Karpas-422 (cell line): ENCODE measurements at regions not wholly inside any gene's neighbourhood (a gene's known extent, or its start where the extent isn't known, plus 50 kb on each side); places are given as distances from the start of the nearest gene placed in this dataset.

ENCODE experiments used
- DNase-seq: peaks from one replicate; pipeline ENCODE4 v3.0.0-alpha.2; 2015
- H2AFZ ChIP-seq: fragments of 200-600 bp; sonication (generic); 2 replicates; pipeline ENCODE4 v1.6.1; 2014; ENCODE audit warnings: antibody characterized with exemption, low read length, mixed read lengths
- H3K27ac ChIP-seq: fragments of 200-600 bp; sonication (generic); 2 replicates; pipeline ENCODE4 v1.5.1; 2014; ENCODE audit warnings: mild to moderate bottlenecking, low read length, moderate library complexity
- H3K27me3 ChIP-seq: fragments of 200-600 bp; sonication (generic); 2 replicates; pipeline ENCODE4 v1.6.1; 2014; ENCODE audit warnings: low read length, mixed read lengths
- H3K36me3 ChIP-seq: fragments of 200-600 bp; sonication (generic); 2 replicates; pipeline ENCODE4 v1.6.1; 2014; ENCODE audit warnings: low read length, mixed read lengths; ENCODE audit not compliant: insufficient read depth
- H3K4me1 ChIP-seq: fragments of 200-600 bp; sonication (generic); 2 replicates; pipeline ENCODE4 v1.6.1; 2014; ENCODE audit warnings: mild to moderate bottlenecking, low read length, mixed read lengths
- H3K4me2 ChIP-seq: fragments of 200-600 bp; sonication (generic); 2 replicates; pipeline ENCODE4 v1.6.1; 2014; ENCODE audit warnings: low read length, low read depth, mild to moderate bottlenecking; ENCODE audit not compliant: poor library complexity, severe bottlenecking
- H3K4me3 ChIP-seq: fragments of 200-600 bp; sonication (generic); 2 replicates; pipeline ENCODE4 v1.5.1; 2014; ENCODE audit warnings: mild to moderate bottlenecking, antibody characterized with exemption, low read length, mixed read lengths
- H3K79me2 ChIP-seq: fragments of 200-600 bp; sonication (generic); 2 replicates; pipeline ENCODE4 v1.6.1; 2014; ENCODE audit warnings: mild to moderate bottlenecking, low read length, mixed read lengths
- H3K9ac ChIP-seq: fragments of 200-600 bp; sonication (generic); 2 replicates; pipeline ENCODE4 v1.6.0; 2014; ENCODE audit warnings: low read length
- H3K9me2 ChIP-seq: fragments of 200-600 bp; sonication (generic), shearing (Covaris generic); replicated peaks from 2 replicates; pipeline ENCODE4 v1.6.0; 2014; ENCODE audit warnings: mild to moderate bottlenecking, low read length, moderate library complexity; ENCODE audit not compliant: insufficient read depth
- H3K9me3 ChIP-seq: fragments of 300-700, 200-600 bp; sonication (generic); 2 replicates; pipeline ENCODE4 v1.6.1; 2014; ENCODE audit warnings: low read length, mixed read lengths
- H4K20me1 ChIP-seq: fragments of 200-600 bp; sonication (generic); 2 replicates; pipeline ENCODE4 v1.6.1; 2014; ENCODE audit warnings: mild to moderate bottlenecking, antibody characterized with exemption, low read length, low read depth; ENCODE audit not compliant: insufficient read depth

DNA sequence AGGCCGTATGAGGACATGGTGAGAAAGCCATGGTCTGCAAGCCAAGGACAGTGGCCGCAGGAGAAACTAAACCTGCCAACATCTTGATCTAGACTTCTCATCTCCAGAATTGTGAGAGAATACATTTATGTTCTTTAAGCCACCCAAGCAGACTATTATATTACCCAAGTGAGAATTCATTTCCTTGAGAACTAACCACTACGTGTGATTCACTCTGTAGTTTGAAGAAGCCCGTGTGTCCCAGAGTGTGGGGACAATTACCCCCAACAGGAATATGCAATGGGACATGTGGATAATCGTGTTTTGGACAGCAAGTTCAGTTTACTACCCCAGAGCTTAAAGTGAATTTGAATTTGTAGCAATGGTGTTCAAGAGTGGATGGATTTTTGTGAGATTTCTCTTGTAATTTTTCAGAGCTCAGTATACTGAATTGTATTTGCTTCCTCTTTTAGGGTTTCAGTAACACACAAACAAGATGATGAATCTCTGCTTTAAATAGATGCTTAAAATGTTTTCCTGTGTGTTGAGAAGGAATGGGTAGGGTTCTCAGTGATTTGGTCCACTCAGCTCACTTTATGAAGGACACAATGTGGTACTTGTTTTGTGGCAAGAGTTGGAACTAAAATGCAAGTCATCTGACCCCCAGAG, 100.0 kb upstream of the ARHGAP20 start:
- H3K4me2 ChIP-seq, result no peak overlapping the region
- H3K36me3 ChIP-seq, result no peaks in the 10 kb centered on the region
- no peaks in the 10 kb centered on the region for H3K79me2 ChIP-seq
- H3K27ac ChIP-seq, result no peak overlapping the region
- H3K9me3 ChIP-seq, result no peaks in the 10 kb centered on the region
- no peak overlapping the region for H3K4me3 ChIP-seq
- H3K27me3 ChIP-seq, result 0 out of 2 replicates have a peak, but pooled peaks cover 6% of the 10 kb centered on the region
- no peak overlapping the region for H3K9ac ChIP-seq
- DNase-seq, result no peak
- H4K20me1 ChIP-seq, result no peaks in the 10 kb centered on the region
- H2AFZ ChIP-seq, result no peak overlapping the region
- H3K9me2 ChIP-seq, result no peaks in the 10 kb centered on the region
- no peaks in the 10 kb centered on the region for H3K4me1 ChIP-seq

DNA sequence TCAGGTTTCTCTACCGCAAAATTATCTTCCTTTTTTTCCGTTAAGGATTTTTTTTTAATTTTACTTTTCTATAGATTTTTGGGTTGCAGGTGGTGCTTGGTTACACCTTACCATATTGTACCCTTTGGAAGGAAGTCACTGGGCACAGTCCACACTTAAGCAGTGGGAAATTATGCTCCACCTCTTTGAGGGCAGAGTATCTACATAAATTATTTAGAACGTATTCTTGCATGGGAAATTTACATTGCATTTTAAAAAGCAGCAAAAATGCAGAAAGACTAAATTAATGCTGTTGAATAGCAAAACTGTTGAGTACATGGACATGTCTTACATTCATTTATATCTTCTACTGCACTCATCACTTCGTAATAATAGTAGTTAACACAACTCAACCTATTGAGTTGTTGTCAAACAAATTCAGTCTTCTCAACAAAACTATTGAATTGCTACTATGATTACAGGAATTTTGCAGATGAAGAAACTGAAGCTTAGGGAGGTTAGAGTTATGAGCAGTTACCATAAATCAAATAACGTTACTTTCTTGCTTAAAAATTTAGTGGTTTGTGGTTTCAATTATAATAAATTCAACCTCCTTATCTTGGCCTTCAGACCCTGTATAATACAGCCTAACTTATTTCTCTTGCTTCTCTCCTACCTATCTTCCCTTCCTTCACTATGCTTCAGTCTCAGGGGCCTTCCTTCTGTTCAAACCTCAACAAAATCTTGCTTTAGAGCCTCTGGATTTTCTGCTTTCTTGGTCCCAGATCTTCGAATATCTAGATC, 97.4 kb upstream of the ARHGAP20 start:
- Histone ChIP-seq H3K4me1 (no peaks in the 10 kb centered on the region), H4K20me1 (no peaks in the 10 kb centered on the region), H3K27me3 (0 out of 2 replicates have a peak, but pooled peaks cover 6% of the 10 kb centered on the region), H3K4me2 (no peak overlapping the region), H3K27ac (no peak overlapping the region), H3K9ac (no peak overlapping the region), H3K4me3 (no peak overlapping the region), H3K9me2 (no peaks in the 10 kb centered on the region), H3K9me3 (no peaks in the 10 kb centered on the region), H2AFZ (no peak overlapping the region), H3K79me2 (no peaks in the 10 kb centered on the region), H3K36me3 (no peaks in the 10 kb centered on the region)
- DNase-seq, result no peak

DNA sequence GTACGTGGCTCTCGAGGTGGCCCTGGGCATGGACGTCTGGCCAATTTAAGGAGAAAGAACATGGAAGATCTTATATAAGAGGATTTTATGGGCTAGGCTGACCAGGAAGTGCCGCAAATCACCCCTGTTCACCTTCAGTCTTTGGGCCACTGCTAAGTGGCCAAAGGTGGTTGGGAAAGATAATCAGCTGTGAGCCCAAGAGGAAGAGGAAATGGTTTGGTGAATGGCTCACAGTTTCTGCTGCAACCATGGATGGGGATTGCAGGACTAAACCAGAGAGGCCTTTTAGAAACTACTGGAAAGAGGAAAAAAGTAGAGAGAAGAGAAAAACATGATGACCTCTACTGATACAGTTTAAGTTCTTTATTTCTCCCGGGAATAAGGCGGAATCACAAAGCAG, 96.0 kb upstream of the ARHGAP20 start:
- no peak overlapping the region for H2AFZ ChIP-seq
- H3K9me2 ChIP-seq, result no peaks in the 10 kb centered on the region
- H4K20me1 ChIP-seq, result no peaks in the 10 kb centered on the region
- no peak overlapping the region for H3K4me2 ChIP-seq
- no peak overlapping the region for H3K9ac ChIP-seq
- H3K4me1 ChIP-seq, result no peaks in the 10 kb centered on the region
- H3K4me3 ChIP-seq, result no peak overlapping the region
- 0 out of 2 replicates have a peak, but pooled peaks cover 3% of the 10 kb centered on the region for H3K27me3 ChIP-seq
- H3K79me2 ChIP-seq, result no peaks in the 10 kb centered on the region
- no peaks in the 10 kb centered on the region for H3K9me3 ChIP-seq
- H3K36me3 ChIP-seq, result no peaks in the 10 kb centered on the region
- DNase-seq, result no peak
- H3K27ac ChIP-seq, result no peak overlapping the region

DNA sequence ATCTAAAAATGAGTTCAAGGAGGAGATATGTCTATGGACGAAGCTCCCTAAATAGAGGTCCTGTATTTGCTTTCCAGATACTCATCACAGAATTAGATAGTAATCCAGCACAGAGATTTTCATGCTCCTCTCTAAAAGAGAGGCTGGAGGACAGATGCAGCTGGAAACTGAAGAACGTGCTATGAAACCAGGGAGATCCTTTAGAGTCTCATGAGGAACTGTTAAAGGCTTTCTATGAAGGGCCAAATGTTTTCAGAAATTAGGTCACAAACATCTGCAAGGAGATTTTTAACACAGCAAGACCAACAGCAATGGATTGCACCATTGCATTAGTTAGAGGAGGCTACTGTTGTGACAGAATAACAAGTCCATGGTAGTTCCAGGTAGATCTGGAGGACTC, 95.6 kb upstream of the ARHGAP20 start:
- no peak for DNase-seq
- Histone ChIP-seq H3K4me2 (no peak overlapping the region), H2AFZ (no peak overlapping the region), H3K27ac (no peak overlapping the region), H3K4me1 (no peaks in the 10 kb centered on the region), H3K4me3 (no peak overlapping the region), H3K9ac (no peak overlapping the region), H4K20me1 (no peaks in the 10 kb centered on the region), H3K9me3 (no peaks in the 10 kb centered on the region), H3K36me3 (no peaks in the 10 kb centered on the region), H3K9me2 (no peaks in the 10 kb centered on the region), H3K27me3 (0 out of 2 replicates have a peak, but pooled peaks cover 3% of the 10 kb centered on the region), H3K79me2 (no peaks in the 10 kb centered on the region)

DNA sequence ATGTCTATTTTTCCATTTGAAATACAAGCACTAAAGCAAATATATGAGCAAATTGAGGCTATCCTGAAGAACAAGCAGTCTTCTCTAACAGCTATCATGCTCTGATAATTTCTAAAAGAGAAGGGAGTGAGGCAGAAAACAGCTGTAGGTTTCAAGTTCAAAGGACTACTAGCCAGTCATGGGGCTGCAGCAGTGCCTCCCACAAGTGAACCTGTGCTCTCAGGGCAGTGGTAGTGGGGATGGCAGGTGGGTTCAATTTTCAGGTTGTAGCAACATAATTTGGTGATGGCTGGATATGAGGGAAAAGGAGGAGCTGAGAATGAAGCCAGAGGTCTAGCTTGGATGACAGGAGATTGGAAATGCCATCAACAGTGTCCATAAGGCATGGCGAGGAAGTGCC, 93.5 kb upstream of the ARHGAP20 start:
- DNase-seq, result no peak
- H3K4me3 ChIP-seq, result no peak overlapping the region

DNA sequence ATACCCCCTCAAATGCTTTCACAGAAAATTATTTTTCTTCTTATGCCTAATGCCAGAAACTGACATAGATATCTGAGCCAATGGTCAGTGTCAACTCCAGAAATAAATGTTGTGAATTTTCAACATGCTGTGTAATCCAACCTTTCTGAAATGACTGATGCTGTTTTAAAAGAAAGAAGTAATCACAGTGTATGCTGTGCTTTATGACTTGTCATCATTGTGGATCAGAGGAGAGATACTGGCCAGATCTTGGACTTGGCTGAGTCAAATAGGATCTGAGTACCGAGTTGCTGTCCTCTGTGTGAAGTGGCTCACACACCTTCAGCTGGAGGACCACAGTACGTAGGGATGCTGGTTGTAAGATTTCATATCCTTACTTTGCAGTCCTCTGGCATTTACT, 89.9 kb upstream of the ARHGAP20 start:
- Histone ChIP-seq H3K4me2 (no peak overlapping the region), H3K27ac (no peak overlapping the region), H4K20me1 (no peaks in the 10 kb centered on the region), H3K27me3 (no peaks in the 10 kb centered on the region), H3K9me3 (no peaks in the 10 kb centered on the region), H3K36me3 (no peaks in the 10 kb centered on the region), H3K9ac (no peak overlapping the region), H2AFZ (no peak overlapping the region), H3K9me2 (no peaks in the 10 kb centered on the region), H3K4me1 (0 out of 2 replicates have a peak, but pooled peaks cover 3% of the 10 kb centered on the region), H3K79me2 (no peaks in the 10 kb centered on the region), H3K4me3 (no peak overlapping the region)
- no peak for DNase-seq

More for the DNA sequence above, 93.5 kb upstream of the ARHGAP20 start:
- Histone ChIP-seq H2AFZ (no peak overlapping the region), H3K36me3 (no peaks in the 10 kb centered on the region), H3K27me3 (0 out of 2 replicates have a peak, but pooled peaks cover 3% of the 10 kb centered on the region), H3K27ac (no peak overlapping the region), H3K4me1 (no peaks in the 10 kb centered on the region), H3K4me2 (no peak overlapping the region), H3K9me3 (no peaks in the 10 kb centered on the region), H3K9me2 (no peaks in the 10 kb centered on the region), H4K20me1 (no peaks in the 10 kb centered on the region), H3K79me2 (no peaks in the 10 kb centered on the region), H3K9ac (no peak overlapping the region)

DNA sequence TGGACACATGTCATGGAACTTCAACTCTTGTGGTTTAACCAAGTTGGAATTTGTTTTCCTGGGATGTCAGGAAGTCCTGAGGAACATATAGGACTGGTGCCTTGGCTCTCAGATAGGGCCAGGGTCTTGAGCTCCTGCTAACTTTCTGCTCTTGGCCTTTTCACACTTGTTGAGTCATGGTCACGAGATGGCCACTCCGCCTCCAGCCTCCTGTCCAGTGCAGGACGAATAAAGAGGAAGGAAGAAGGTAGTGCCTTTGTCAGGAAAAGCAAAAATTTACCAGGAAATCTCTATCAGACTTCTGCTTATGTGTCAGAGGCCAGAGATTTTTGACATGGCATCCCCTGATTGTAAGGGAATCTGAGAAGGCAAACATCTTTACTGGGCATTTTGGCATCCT, 89.1 kb upstream of the ARHGAP20 start:
- no peak overlapping the region for H3K4me3 ChIP-seq
- no peaks in the 10 kb centered on the region for H3K9me2 ChIP-seq
- no peak for DNase-seq
- no peak overlapping the region for H3K27ac ChIP-seq
- H3K4me2 ChIP-seq, result no peak overlapping the region
- no peaks in the 10 kb centered on the region for H3K36me3 ChIP-seq
- no peak overlapping the region for H3K9ac ChIP-seq
- H3K9me3 ChIP-seq, result no peaks in the 10 kb centered on the region
- H2AFZ ChIP-seq, result no peak overlapping the region
- H3K27me3 ChIP-seq, result no peaks in the 10 kb centered on the region
- H4K20me1 ChIP-seq, result no peaks in the 10 kb centered on the region
- H3K79me2 ChIP-seq, result no peaks in the 10 kb centered on the region
- 0 out of 2 replicates have a peak, but pooled peaks cover 3% of the 10 kb centered on the region for H3K4me1 ChIP-seq

DNA sequence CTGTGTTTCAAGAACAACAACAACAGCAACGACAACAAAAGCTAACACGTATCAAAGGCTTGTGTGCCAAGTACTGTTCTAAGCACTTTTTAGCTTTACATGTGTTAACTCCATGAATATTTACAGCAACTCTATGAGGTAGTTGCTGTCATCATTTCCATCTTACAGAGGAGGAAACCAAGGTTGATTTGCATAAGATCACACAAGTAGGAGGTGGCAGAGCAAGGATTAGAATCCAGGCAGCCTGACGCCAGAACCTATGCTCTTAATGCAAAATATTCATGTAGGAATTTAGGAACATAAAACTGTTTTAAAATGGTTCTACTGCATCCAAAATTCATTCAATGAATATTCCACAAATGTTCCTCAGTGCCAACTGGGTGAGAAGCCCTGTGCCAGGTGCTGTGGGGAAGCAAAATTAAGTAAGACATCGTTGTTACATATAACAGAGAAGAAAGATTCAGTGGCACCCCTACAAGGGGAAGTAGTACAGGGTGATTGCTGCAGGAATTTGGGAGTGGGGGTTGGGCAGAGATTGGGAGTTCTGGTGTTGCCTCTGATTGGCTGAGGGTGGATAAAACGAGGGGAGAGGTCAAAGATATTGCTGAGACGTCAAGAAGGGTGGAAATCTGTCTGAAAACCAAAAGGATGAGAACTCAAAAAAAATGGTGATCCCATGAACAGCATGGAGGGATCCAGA, 86.1 kb upstream of the ARHGAP20 start:
- Histone ChIP-seq H3K4me1 (0 out of 2 replicates have a peak, but pooled peaks cover 3% of the 10 kb centered on the region), H3K27me3 (no peaks in the 10 kb centered on the region), H3K4me3 (no peak overlapping the region), H3K27ac (no peak overlapping the region), H3K79me2 (no peaks in the 10 kb centered on the region), H3K9me2 (no peaks in the 10 kb centered on the region), H3K9ac (no peak overlapping the region), H2AFZ (no peak overlapping the region), H3K9me3 (no peaks in the 10 kb centered on the region), H3K4me2 (no peak overlapping the region), H3K36me3 (no peaks in the 10 kb centered on the region), H4K20me1 (no peaks in the 10 kb centered on the region)
- DNase-seq, result no peak
